ENCODE measurements at regions not wholly inside any gene's neighbourhood (a gene's known extent, or its start where the extent isn't known, plus 50 kb on each side); places are given as distances from the start of the nearest gene placed in this dataset.
A peak's percentile ranks its signal among the peaks of the same experiment; 100 is the strongest.
"Not testable (repeated sequence)": the region's sequence is repeated elsewhere in the genome, so short reads cannot be mapped to it uniquely, and the experiment has no call there.

GRCh38 chr14:30375296-30375892, 183.6 kb upstream of the G2E3 start:
- ATAC-seq = peak; percentile 80

GRCh38 chr14:30381861-30382480, 177.0 kb upstream of the G2E3 start:
- no peak for ATAC-seq

GRCh38 chr14:30385925-30386324, 173.0 kb upstream of the G2E3 start:
- no peak for ATAC-seq

GRCh38 chr14:30387871-30388270, 171.1 kb upstream of the G2E3 start:
- no peak for ATAC-seq

- no peak for ATAC-seq
Measured at GRCh38 chr14:30389134-30389876, 169.7 kb upstream of the G2E3 start.

- ATAC-seq = no peak
Measured at GRCh38 chr14:30389877-30390385, 169.0 kb upstream of the G2E3 start.

GRCh38 chr14:30395065-30395464, 163.9 kb upstream of the G2E3 start:
- no peak for ATAC-seq

GRCh38 chr14:30402846-30403245, 156.1 kb upstream of the G2E3 start:
- no peak for ATAC-seq

- no peak for ATAC-seq
Measured at GRCh38 chr14:30403791-30404190, 155.2 kb upstream of the G2E3 start.

- not testable (repeated sequence) for ATAC-seq
Measured at GRCh38 chr14:30409508-30410015, 149.4 kb upstream of the G2E3 start.

- no peak for ATAC-seq
Measured at GRCh38 chr14:30410986-30411385, 148.0 kb upstream of the G2E3 start.

GRCh38 chr14:30413184-30413583, 145.8 kb upstream of the G2E3 start:
- not testable (repeated sequence) for ATAC-seq

- ATAC-seq = no peak
Measured at GRCh38 chr14:30417121-30417520, 141.8 kb upstream of the G2E3 start.

- no peak for ATAC-seq
Measured at GRCh38 chr14:30417999-30418398, 141.0 kb upstream of the G2E3 start.

GRCh38 chr14:30419037-30419436, 139.9 kb upstream of the G2E3 start:
- ATAC-seq = no peak

GRCh38 chr14:30420515-30420914, 138.4 kb upstream of the G2E3 start:
- ATAC-seq = no peak

- ATAC-seq = no peak
Measured at GRCh38 chr14:30426463-30426862, 132.5 kb upstream of the G2E3 start.

- no peak for ATAC-seq
Measured at GRCh38 chr14:30427401-30427800, 131.6 kb upstream of the G2E3 start.

- ATAC-seq = no peak
Measured at GRCh38 chr14:30427846-30428245, 131.1 kb upstream of the G2E3 start.

- no peak for ATAC-seq
Measured at GRCh38 chr14:30431552-30431951, 127.4 kb upstream of the G2E3 start.

- no peak for ATAC-seq
Measured at GRCh38 chr14:30440961-30441360, 118.0 kb upstream of the G2E3 start.

GRCh38 chr14:30443368-30444007, 115.5 kb upstream of the G2E3 start:
- no peak for ATAC-seq

- ATAC-seq = no peak
Measured at GRCh38 chr14:30444451-30444850, 114.5 kb upstream of the G2E3 start.

Measured in esophagus mucosa (tissue), 1 donor.